AG09319 (cell line): ENCODE measurements at regions not wholly inside any gene's neighbourhood (a gene's known extent, or its start where the extent isn't known, plus 50 kb on each side); places are given as distances from the start of the nearest gene placed in this dataset.

ENCODE experiments used
- DNase-seq: peaks from one replicate; pipeline ENCODE4 v3.0.0-alpha.2; 2010; ENCODE audit warnings: low read depth; ENCODE audit errors: extremely low read depth
- CTCF ChIP-seq: IDR thresholded peaks from 2 replicates; pipeline ENCODE4 v1.5.1; 2011; ENCODE audit warnings: low read depth, mild to moderate bottlenecking, inconsistent platforms, low read length, moderate library complexity

GRCh38 chr2:118641711-118642110 is 205.7 kb downstream of the EN1 start:
- TF ChIP-seq CTCF, result no peak
- DNase-seq, result no peak

GRCh38 chr2:118639371-118639770 is 208.1 kb downstream of the EN1 start:
- DNase-seq, result no peak

GRCh38 chr2:118638453-118638852 is 209.0 kb downstream of the EN1 start:
- no peak for TF ChIP-seq CTCF
- no peak for DNase-seq

More at GRCh38 chr2:118639371-118639770, 208.1 kb downstream of the EN1 start:
- TF ChIP-seq CTCF, result no peak

GRCh38 chr2:118635891-118636290 is 211.6 kb downstream of the EN1 start:
- DNase-seq, result no peak
- TF ChIP-seq CTCF, result no peak

GRCh38 chr2:118634876-118635275 is 212.6 kb downstream of the EN1 start:
- DNase-seq, result no peak
- TF ChIP-seq CTCF, result no peak

GRCh38 chr2:118633371-118634018 is 214.0 kb downstream of the EN1 start:
- TF ChIP-seq CTCF, result no peak
- DNase-seq, result no peak

GRCh38 chr2:118632921-118633320 is 214.5 kb downstream of the EN1 start:
- DNase-seq, result no peak
- no peak for TF ChIP-seq CTCF
